GM12873 (cell line): ENCODE measurements at regions not wholly inside any gene's neighbourhood (a gene's known extent, or its start where the extent isn't known, plus 50 kb on each side); places are given as distances from the start of the nearest gene placed in this dataset.

Experiments
- TF ChIP-seq, protein P1 (sequence below): IDR thresholded peaks from 2 replicates; pipeline ENCODE4 v1.5.1; 2012; ENCODE audit warnings: low read depth, mild to moderate bottlenecking, moderate library complexity, low read length, control low read depth; ENCODE audit not compliant: insufficient read depth; ENCODE audit errors: missing control alignments

DNA sequence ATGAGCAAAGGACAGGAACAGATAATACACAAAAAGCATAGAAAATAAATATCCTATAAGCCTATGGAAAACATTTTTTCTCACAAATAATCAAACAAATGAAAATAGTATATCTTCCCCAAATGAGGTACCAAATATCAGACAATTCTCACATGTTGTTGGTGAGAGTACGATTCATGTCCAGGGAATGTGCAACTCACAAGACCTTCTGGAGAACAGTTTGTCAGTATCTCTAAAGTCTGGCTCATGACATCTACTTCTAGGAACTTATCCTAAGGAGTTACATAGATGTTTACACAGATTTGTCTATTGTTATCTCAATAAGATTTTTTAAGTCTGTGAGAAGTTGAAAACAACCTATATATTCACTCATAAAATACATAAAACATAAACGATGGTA is 80.3 kb upstream of the ARHGEF7 start:
- TF ChIP-seq, protein P1, sequence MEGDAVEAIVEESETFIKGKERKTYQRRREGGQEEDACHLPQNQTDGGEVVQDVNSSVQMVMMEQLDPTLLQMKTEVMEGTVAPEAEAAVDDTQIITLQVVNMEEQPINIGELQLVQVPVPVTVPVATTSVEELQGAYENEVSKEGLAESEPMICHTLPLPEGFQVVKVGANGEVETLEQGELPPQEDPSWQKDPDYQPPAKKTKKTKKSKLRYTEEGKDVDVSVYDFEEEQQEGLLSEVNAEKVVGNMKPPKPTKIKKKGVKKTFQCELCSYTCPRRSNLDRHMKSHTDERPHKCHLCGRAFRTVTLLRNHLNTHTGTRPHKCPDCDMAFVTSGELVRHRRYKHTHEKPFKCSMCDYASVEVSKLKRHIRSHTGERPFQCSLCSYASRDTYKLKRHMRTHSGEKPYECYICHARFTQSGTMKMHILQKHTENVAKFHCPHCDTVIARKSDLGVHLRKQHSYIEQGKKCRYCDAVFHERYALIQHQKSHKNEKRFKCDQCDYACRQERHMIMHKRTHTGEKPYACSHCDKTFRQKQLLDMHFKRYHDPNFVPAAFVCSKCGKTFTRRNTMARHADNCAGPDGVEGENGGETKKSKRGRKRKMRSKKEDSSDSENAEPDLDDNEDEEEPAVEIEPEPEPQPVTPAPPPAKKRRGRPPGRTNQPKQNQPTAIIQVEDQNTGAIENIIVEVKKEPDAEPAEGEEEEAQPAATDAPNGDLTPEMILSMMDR = no peak

- TF ChIP-seq, protein P1 = no peak
Observed at GRCh38 chr13:111033172-111034130, 81.7 kb upstream of the ARHGEF7 start.

- TF ChIP-seq, protein P1 = no peak
Observed at GRCh38 chr13:111031531-111031961, 83.6 kb upstream of the ARHGEF7 start.

- TF ChIP-seq, protein P1 = no peak
Observed at GRCh38 chr13:111029957-111030609, 85.0 kb upstream of the ARHGEF7 start.

- TF ChIP-seq, protein P1 = no peak
Observed at GRCh38 chr13:111027458-111028439, 87.4 kb upstream of the ARHGEF7 start.

GRCh38 chr13:111025310-111025709 is 89.8 kb upstream of the ARHGEF7 start:
- TF ChIP-seq, protein P1 = no peak
